Frontal cortex (tissue), 3 donors: ENCODE measurements at regions not wholly inside any gene's neighbourhood (a gene's known extent, or its start where the extent isn't known, plus 50 kb on each side); places are given as distances from the start of the nearest gene placed in this dataset.

ENCODE experiments used
- DNase-seq, 2 donors: peaks; one replicate each; pipeline ENCODE4 v3.0.0; 2012; ENCODE audit warnings: low spot score in 2 of 2
- FAIRE-seq: peaks from 2 replicates; lab custom pipeline; 2012; peaks lifted over from hg19 to GRCh38; lab: Jason Lieb, UNC
- donor health status: control.
- donor health status: control.
- donor health status: control.

DNA sequence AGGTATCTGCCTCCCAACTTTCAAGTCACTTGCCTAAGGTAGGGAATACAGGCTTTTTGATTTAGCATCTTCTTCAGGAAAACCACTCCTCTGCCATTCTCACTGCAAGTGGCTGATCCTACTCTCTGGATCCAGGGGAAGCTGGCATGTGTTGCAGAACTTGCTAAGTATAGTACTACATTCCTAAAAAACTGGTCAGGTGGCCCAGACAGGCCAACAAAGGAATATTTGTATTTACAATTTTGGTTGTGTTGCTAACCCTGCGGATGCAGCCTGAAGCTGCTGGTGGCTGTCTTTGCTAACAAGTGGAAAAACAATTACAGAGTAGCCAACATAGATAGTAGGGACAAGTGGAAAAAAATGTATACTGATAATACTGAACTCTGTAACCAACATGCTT lies 222.5 kb upstream of the STARD13 start:
- DNase-seq (no peak), FAIRE-seq (no peak)

DNA sequence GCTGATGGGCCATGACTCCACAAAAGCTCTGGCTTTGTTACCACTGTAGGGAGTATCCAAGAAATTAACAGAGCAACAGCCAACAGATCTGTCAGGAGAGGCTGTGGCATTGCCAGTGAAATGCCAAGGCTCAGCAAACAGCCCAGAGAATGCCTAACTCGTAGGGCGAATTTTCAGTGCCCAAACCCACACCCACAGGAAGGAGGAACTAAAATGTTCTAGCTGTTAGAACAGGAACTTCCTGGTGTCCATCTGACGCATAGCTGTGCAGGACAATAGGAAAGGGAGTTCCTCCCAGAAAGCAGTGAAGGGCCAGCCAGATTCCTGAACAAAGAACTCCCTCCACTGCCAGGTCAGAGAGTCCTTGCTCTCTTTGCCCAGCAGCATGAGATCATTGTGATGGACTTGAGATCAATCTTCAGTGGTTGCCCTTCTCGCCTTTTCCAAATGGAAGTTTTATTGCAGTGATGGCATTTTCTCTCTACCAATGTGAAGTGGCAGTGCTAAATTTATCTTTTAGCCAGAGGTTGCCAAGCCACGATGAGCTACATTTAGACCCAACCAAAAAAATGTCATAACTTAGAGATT lies 224.2 kb upstream of the STARD13 start:
- no peak for FAIRE-seq
- DNase-seq = peak in 1 of 2 donors; percentile 14

DNA sequence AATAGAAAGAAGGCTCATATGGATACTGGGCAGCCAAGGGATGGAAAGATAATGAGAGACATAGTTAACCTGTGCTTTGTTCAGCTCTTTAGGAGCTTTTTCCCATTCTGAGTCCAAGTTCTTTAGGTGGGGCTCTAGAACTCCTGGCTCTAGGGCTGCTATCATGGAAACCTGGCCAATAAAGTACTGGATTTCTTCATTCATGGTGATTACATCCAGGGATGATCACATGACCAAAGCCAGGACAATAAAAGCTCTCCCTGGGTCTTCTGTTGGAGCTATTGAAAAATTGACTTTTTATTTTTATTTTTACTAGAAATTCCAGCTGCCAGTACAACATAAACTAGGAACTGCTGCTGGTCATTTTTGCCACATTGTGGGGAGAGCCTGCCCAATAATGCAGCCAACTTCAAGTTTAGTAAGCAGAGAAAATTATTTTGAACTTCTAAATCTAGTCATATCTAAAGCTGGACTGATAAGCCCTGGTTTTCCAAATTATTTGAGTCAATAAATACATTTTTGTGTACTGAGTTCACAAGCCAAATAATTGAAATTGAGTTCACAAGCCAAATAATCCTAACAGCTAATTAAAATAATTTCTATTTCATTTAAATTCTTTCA lies 224.9 kb upstream of the STARD13 start:
- no peak for DNase-seq
- FAIRE-seq = no peak

DNA sequence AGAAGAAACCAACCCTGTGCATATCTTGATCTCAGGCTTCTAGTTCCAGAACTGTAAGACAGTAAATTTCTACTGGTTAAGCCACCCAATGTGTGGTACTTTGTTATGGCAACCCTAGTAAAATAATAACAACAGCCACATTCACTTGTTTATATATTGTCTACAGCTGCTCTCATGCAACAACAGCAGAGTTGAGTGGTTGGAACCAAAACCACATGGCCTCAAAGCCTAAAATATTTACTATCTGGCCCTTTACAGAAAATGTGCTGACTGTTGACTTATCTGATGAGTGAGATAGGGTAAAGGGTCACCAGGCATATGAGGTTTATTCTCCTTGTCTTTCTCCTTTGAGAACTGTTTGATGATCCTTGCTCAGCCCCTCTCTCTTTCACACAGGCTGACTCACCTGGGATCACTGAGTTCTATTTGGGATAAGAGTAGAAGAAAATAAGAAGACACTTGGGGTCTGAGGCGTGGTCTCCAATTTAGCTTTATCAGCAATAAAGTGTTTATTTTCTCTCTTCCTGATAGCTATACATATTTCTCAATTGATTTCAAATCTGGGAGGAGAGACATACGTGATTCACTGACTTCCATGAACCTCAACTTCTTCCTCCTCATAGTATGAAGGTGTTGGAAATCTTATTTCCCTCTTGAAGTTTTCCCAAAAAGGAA lies 227.5 kb upstream of the STARD13 start:
- FAIRE-seq (no peak), DNase-seq (no peak)

DNA sequence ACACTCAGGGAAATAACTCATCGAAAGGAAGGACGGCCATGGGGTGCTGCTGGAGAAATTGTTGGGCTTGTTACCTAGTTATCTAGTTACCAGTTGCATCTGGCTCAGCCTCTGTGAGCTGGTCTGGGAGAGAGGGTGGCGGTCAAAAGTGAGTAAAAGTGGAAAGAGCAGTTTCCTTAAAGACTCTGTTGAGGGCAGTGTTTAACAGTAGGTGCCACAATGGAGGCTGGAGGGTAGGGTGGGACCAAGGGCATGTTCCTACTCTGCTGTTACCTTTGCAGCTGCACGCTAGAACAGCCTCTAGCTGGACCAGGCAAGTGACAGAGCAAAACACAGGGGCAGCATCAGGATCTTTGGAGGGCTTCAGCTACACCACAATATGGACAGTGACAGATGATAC lies 228.8 kb upstream of the STARD13 start:
- FAIRE-seq (no peak), DNase-seq (no peak)

DNA sequence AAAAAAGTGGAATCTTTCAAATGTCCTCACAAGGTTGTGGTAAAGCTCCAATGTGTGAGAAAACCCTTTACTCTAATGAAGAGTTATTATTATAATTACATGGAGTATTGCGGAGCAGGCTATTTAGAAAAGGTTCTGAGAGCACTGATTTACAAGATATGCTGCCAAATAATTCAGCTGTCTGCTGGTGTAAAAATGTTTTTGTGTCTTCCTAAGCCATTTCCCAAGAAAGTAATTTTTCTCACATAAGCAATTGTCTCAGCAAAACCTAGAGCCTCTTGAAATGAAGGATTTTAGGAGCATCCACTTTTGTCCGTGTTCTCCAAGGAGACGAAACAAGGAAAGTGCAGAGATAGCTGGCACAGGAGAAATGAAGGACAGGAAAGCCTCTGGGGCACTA lies 229.6 kb upstream of the STARD13 start:
- FAIRE-seq (no peak), DNase-seq (no peak)

DNA sequence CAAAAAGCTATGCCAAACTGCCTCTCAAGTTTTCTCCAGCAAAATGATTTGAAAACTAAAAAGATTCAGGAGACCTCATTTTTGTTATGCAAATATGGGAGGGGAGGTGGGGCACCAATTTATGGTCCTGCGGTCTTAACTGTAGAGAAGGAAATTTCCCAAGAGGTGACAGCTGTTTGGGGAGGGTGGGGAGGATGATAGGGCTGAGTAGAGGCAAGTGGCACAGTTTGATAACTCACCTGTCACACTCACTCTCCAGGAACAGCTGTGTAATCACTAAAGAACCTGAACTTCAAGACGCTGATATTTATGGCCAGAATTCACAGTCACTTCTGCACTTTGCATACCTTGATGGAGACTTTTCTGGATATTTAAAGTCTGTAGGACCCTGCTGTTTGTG lies 232.9 kb upstream of the STARD13 start:
- no peak for DNase-seq
- FAIRE-seq = no peak

DNA sequence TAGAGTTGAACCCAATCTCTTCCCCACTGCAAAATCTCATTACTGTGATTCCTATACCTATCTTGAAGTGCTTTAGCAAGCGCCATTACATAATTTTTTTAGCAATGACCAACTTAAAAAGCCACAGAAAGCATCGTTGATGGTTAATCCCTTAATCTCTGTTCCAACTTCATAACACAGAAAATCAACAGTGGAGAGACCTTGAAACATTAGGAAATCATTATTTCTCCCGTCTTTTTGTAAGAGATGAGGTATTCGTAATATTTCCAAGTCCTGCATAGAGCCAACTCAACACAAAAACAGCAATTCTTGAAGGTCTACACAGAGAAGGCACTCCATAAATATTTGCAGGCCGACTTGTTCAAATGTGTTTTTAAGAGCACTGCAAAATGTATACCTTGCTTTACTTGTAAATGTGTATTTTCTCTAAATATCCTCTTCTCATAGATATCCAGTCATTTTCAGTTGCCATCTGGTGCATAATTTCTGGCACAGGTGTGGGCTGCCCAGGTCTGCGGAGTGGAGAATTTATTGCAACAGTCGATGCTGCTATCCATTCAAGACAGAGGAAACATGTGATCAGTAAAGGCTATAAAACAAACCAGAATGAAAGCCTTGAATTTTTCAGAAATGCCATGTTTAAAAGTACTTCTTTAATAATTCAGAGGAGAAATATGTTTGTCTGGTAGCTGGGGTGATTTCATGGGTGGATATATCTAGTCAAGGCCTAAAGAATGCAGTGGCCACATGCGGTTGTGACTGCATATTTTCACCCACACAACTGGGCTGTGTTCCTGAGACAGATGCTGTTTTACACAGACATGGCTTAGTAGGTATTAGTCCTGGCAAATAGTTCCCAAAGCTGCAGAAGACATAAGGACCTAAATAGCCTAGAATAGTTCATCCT lies 234.3 kb upstream of the STARD13 start:
- DNase-seq (no peak), FAIRE-seq (no peak)

DNA sequence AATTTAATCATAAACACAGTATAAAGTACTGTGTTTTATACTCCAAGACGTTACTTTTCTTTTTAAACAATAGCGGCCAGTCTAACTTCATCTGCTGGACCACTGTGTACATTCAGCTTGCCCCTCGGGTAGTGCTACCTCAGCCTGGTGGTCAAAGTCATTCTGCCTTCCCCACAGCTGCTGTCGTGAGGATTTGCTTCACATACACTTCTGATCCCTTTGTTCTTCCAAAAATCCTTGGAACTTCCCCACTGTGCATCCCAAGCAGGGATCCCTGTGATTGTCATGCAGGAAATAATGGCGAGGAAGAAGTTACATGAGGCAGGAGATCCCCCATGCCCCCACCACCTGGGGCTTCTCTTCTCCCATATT lies 234.9 kb upstream of the STARD13 start:
- FAIRE-seq = no peak
- DNase-seq = no peak

DNA sequence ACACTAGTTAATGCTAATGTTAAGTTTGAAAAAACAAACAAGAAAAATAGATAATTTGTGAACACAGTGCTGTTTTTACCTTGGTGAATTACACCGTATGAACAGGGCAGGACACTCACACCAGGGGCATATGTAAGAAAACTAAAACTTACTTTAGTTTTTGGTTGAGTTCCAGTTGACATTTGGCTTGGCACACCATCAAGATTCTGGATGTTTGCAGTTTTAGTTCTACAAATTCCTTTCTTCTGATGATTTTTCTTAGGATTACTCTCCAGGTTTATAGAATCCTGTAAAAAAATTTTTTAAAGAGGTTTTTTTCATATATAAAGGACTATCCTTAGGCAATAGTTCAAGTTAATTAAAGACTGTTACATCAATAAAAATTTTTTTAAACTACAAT lies 238.5 kb upstream of the STARD13 start:
- DNase-seq (no peak), FAIRE-seq (no peak)

DNA sequence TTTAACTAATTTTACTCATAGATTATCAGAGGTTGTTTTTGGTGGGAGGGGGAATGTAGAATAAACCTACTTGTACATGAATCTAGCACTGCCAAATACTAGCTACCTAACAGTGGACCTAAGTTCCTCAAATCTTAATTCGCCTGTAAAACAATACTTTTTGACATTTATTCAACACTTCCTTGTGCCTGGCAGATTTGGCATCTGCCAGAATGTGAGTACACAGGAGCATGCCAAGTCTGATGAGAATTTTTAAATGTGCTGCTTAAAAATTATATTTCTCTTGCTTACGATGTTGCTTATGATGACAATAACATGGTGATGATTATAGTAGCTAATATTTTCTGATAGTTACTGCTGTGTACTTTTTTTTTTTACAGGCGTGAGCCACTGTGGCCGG lies 240.2 kb upstream of the STARD13 start:
- no peak for FAIRE-seq

DNA sequence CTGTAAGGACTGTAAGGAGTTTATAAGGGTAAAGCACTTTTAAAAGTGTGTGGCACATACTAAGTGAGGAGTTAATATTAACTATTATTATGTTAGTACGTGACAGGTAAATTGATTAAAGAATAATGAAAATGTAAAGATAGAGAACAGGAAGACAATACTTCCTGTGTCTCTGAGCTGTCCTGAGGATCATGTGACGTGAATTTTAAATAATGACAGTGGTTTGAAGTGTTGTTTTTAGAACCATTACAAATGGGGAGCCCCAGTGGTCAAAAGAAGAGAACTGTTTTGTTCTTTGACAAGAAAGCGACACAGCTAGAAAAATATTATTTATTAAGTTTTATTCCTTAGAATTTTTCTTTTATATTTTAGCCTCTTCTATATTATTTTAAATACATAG lies 241.2 kb upstream of the STARD13 start:
- DNase-seq = no peak
- no peak for FAIRE-seq

More for the DNA sequence above, 240.2 kb upstream of the STARD13 start:
- DNase-seq = no peak

DNA sequence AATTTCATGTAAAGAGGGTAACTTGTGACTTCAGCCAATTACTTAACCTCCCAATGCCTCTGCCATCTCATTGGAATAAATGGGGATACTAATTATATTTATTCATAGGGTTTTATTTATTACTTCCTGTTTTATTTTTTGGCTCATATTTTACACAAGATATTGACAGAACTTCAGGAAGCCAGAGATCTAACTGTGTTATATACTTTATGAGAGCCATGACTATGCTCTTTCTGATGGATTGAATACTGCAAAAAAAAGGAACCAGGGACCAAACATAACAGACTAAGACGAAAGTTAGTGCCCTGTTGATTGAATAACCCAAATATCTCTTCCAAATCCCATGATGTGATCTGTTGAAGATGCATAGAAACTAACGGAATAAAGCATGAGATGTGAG lies 243.3 kb upstream of the STARD13 start:
- no peak for FAIRE-seq
- DNase-seq = no peak

DNA sequence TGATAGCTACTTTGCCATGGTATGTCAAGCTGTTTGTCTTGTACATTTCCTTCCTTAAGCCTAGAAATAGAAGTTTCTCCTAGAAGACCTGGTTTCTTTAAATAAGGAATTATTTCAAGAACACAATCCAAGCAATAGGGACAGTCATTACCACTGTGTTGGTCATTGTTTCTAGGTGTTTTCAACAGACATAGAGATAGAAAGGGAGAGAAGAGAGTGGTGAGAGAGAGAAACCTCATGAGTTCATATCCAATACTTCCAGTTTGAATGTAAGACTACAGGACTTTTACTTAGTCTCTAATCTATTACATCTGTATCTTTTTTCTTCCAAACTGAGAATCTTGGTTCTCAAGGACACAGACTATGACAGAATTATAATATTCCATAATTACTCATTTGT lies 245.9 kb upstream of the STARD13 start:
- FAIRE-seq = no peak
- DNase-seq = no peak

DNA sequence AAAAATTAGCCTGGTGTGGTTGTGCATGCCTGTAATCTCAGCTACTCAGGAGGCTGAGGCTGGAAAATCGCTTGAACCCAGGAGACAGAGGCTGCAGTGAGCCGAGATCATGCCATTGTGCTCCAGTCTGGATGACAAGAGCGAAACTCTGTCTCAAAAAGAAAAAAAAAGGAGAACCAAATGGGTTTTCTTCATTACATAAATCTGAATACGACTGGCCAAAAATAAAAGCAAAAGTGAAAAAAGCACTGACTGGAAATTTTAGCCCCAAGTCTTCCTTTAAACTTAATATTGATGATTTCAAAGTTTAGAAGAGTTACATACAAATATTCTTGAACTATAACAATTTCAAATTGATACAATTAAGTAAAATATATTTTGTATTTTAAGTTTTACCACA lies 249.5 kb upstream of the STARD13 start:
- peak; percentile 71 for FAIRE-seq
- no peak for DNase-seq

DNA sequence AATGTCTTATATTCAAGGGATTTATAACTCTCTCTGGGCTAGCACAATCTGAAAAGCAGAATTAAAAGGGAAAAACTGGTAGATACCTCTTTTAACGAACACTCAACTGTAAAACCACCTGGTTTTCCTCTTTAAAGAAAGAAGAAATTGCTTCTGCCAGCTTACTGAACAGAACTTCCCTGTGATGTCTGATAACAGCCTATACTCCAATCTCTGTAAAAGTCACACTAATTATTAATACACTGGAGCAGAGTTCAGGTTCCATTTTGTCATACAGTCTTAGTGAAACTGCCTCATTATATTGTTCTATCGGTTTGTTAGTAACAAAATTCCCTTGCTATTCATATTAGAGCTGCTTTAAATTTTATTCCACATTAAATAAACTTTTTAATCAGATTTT lies 251.0 kb upstream of the STARD13 start:
- no peak for DNase-seq
- FAIRE-seq = no peak

DNA sequence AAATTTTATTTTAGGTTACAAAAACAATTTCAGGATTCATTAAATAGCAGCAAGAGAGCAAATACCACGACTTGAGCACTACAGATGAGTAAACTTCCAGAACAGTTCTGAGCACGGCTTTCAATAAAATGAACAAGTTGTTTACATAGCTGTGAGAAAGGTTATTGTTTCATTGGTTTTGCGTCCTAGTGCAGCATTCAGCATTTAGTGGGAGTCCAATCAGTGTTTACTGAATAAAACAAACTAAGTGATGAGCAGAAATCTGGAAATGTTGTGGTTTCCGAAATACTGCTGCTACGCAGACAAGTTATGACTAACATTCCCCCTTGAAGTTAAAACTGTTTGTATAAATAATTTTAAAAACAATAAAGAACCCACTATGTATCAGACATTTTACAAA lies 251.5 kb upstream of the STARD13 start:
- no peak for FAIRE-seq
- DNase-seq = no peak

DNA sequence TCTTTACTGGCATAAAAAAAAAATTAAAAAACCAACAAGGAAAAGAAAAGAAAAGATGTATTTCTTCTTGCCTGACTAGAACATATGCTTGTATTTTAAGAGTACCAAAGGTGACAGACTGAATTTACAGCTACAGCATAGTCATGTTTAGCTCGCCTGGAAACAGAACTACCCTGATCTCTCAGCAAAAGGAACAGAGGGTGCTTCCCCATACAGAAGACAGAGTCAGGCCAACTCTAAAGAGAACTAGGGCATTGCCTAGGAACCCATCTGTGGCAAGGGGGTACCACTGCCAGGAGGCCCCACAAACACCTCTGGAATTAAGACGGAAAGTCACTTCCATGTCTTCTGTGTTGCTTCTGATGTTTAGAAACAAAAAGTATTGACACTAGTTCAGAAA lies 252.1 kb upstream of the STARD13 start:
- FAIRE-seq (no peak), DNase-seq (no peak)

DNA sequence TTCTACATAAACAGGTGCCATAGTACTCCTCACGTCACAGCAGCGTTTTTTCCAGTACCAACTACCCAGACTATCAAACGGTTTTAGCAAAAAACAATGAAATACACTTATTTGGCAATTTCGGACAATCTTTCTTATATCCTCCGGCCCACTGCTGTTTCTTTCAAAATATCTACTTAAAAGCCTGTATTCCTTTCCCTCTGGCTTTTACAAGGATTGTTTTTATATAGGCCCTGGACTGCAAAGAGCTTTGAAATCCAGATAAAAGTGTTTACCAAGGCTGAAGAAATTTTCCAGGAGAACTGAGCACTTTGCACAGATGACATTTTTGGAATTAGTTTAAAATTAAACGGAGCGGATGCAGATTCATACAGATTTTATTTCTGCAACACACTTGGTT lies 255.9 kb upstream of the STARD13 start:
- DNase-seq = no peak
- no peak for FAIRE-seq

DNA sequence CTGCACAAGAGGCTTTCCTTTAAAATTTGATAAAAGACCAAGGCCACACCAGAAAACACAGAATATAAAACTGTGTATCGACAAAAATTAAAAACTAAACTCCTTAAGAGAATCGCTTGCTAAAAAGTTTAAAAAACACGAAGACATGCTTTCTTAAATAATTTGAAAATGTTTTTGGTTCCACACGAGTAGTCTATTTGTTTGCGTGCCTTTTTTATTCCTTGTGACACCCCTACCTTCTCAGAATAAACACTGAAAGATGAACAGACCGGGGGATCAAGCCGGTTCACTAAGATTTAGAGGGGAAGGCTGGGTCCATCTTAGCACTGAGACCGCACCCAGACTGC lies 256.4 kb upstream of the STARD13 start:
- no peak for FAIRE-seq

More for the DNA sequence above, 256.4 kb upstream of the STARD13 start:
- DNase-seq = no peak
